ENCODE measurements at regions not wholly inside any gene's neighbourhood (a gene's known extent, or its start where the extent isn't known, plus 50 kb on each side); places are given as distances from the start of the nearest gene placed in this dataset.
"Not testable (repeated sequence)": the region's sequence is repeated elsewhere in the genome, so short reads cannot be mapped to it uniquely, and the experiment has no call there.

DNA sequence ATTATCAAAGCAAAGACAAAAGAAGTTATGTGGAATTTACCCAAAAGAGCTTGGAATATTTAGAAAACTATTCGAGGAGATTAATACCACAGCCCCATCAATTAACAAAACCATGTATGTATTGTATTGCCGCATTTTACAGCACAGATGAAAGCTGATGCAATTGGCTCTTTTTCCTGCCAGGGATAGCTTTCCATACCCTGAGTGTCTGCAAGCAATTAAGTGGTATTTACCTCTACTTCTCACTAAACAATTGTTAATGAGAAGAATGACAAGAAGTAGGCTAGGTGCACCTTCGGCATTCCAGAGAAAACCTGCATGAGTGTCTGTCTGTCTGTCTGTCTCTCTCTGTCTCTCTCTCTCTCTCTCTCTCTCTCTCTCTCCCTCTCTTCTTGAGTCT lies 219.5 kb downstream of the PAPSS1 start:
- no peak for DNase-seq (ENCODE audit: extremely low spot score)
- POLR2A ChIA-PET: no interaction called here
- TF ChIP-seq, protein P1, sequence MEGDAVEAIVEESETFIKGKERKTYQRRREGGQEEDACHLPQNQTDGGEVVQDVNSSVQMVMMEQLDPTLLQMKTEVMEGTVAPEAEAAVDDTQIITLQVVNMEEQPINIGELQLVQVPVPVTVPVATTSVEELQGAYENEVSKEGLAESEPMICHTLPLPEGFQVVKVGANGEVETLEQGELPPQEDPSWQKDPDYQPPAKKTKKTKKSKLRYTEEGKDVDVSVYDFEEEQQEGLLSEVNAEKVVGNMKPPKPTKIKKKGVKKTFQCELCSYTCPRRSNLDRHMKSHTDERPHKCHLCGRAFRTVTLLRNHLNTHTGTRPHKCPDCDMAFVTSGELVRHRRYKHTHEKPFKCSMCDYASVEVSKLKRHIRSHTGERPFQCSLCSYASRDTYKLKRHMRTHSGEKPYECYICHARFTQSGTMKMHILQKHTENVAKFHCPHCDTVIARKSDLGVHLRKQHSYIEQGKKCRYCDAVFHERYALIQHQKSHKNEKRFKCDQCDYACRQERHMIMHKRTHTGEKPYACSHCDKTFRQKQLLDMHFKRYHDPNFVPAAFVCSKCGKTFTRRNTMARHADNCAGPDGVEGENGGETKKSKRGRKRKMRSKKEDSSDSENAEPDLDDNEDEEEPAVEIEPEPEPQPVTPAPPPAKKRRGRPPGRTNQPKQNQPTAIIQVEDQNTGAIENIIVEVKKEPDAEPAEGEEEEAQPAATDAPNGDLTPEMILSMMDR (IDR thresholded peaks at IDR 0.05; ENCODE audit: control extremely low read depth, extremely low read depth, low read depth, missing control alignments): no peak
- CTCF ChIA-PET: interaction anchor here (1.5 kb wide), 1 partner anchor 101 kb away, joined by 3 read pairs; no protein-coding TSS in a partner anchor

DNA sequence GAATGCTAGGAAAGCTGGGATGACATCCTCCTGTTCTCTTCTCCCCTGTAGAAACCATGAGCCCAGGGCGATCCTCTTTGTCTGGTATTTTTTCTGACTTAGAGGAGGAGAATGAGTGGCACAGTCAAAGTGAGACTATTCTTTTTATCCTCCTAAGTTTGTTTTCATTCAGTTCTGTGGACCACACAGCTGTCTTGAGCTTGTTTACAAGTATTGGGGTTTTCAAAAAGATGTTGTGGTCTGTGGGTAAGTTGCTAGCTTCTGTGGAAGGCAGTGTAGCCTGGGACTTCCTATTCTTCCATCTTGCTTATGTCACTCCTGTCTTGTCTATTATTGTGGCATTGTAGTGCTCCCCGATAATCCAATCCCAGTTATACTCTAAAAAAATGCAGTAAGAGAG lies 223.0 kb downstream of the PAPSS1 start:
- POLR2A ChIA-PET: no interaction called here
- CTCF ChIA-PET: no interaction called here
- TF ChIP-seq, protein P1 (IDR thresholded peaks at IDR 0.05; ENCODE audit: control extremely low read depth, extremely low read depth, low read depth, missing control alignments): no peak
- DNase-seq (ENCODE audit: extremely low spot score): no peak

DNA sequence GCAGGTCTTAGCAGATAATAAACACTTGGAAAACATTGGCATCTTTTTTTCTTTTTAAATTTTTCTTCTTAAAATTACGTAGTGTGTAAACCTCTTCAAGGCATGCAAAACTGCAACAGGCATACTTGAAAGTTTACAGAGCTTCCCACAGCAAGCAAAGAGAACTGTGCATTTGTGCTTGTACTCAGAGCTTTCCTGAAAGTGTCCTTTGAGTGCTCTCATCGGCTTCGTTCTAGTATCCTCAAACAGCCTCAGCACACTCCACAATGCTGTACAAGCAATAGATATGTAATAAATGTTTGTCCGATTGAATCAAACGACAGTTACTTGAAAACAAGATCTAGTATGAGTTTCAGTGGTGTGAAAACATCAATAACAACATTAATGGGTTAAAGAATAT lies 227.5 kb downstream of the PAPSS1 start:
- TF ChIP-seq, protein P1 (IDR thresholded peaks at IDR 0.05; ENCODE audit: control extremely low read depth, extremely low read depth, low read depth, missing control alignments): no peak
- CTCF ChIA-PET: no interaction called here
- DNase-seq (ENCODE audit: extremely low spot score): no peak
- POLR2A ChIA-PET: no interaction called here

DNA sequence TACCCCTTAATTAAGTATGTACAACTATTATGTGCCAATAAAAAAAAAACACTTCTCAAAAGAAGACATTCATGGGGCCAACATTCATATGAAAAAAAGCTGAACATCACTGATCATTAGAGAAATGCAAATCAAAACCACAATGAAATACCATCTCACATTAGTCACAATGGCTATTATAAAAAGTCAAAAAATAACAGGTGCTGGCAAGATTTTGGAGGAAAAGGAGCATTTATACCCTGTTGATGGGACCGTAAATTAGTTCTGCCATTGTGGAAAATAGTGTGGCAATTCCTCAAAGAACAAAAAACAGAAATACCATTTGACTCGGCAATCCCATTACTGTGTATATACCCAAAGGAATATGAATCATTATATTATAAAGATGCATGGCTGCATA lies 229.9 kb downstream of the PAPSS1 start:
- POLR2A ChIA-PET: no interaction called here
- CTCF ChIA-PET: interaction anchor here (0.7 kb wide), 1 partner anchor 117 kb away, joined by 3 read pairs; no protein-coding TSS in a partner anchor
- DNase-seq (ENCODE audit: extremely low spot score): no peak
- TF ChIP-seq, protein P1 (IDR thresholded peaks at IDR 0.05; ENCODE audit: control extremely low read depth, extremely low read depth, low read depth, missing control alignments): no peak

DNA sequence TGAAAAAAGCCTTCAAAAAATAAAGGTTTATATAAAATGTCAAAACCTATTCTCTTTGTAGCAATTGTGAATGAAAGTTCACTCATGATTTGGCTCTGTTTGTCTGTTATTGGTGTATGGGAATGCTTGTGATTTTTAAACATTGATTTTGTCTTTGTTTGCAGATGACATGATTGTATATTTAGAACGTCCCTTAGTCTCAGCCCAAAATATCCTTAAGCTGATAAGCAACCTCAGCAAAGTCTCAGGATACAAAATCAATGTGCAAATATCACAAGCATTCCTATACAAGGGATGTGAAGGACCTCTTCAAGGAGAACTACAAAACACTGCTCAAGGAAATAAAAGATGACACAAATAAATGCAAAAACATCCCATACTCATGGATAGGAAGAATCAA lies 236.4 kb downstream of the PAPSS1 start:
- POLR2A ChIA-PET; DNase-seq (ENCODE audit: extremely low spot score): not testable (repeated sequence)
- CTCF ChIA-PET: interaction anchor here (1.7 kb wide), 1 partner anchor 69 kb away, joined by 3 read pairs; no protein-coding TSS in a partner anchor

DNA sequence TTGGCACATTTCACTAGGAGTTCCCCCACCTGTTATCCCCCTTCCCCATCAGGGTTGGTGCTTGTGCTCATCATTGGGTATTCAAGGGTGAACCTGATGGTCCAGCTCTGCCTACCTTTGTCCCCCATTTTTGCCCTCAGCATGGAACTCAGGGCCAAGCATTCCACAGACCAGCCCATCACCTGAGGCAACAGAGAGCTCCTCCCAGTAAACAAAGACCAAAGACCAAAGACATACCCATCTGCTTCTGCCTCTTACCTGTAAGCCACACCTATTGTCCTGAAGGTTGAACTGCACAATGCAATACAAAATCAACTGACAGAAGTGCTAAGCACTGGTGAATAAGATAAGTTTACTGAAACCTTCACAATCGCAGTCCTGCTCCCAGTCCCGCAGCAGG lies 237.5 kb downstream of the PAPSS1 start:
- TF ChIP-seq, protein P1 (IDR thresholded peaks at IDR 0.05; ENCODE audit: control extremely low read depth, extremely low read depth, low read depth, missing control alignments): no peak
- ChIA-PET POLR2A (no interaction called here), CTCF (interaction anchor here (1.1 to 1.7 kb wide), 2 partner anchors 15 to 70 kb away, joined by 3 read pairs; no protein-coding TSS in a partner anchor)
- no peak for DNase-seq (ENCODE audit: extremely low spot score)

DNA sequence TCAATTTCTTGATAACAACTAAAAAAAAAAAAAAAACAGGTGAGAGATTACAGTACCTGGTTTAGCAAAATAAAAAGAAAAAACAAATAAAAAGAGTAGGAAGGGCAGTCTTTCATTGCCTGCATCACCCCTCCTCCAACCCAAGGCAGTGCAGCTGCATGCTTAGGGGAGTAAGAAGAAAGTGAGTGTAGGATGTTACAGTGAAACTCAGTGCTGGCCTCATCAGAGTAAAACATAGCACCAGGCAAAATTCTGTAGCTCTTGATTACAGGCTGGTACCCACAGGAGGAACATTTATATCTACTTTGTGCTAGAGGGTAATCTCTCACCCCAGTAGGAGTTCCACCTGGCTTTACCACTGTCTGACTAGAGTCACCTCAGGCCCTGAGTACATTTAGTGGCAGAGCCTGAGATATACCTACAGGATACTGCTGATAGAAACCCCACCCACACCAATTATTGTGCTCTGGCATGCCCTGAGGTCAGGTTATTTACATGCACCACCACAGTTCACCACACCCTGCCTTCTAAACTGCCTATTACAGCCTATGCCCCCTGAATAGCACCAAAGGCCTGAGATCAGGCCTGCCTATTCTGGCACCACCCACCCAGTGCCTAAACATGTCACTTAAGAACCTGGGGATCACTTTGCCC lies 241.6 kb downstream of the PAPSS1 start:
- no peak for DNase-seq (ENCODE audit: extremely low spot score)
- TF ChIP-seq, protein P1 (IDR thresholded peaks at IDR 0.05; ENCODE audit: control extremely low read depth, extremely low read depth, low read depth, missing control alignments): no peak
- POLR2A ChIA-PET: no interaction called here
- CTCF ChIA-PET: no interaction called here
